HG02870 (cell line): ENCODE measurements at regions not wholly inside any gene's neighbourhood (a gene's known extent, or its start where the extent isn't known, plus 50 kb on each side); places are given as distances from the start of the nearest gene placed in this dataset.
"Not testable (repeated sequence)": the region's sequence is repeated elsewhere in the genome, so short reads cannot be mapped to it uniquely, and the experiment has no call there.

Source experiments
- ATAC-seq: cut with Tn5 transposase; IDR thresholded peaks from one replicate; pipeline ENCODE4 v1.9.1; 2021; ENCODE audit warnings: mild to moderate bottlenecking, moderate library complexity; ENCODE audit not compliant: unreplicated experiment

- ATAC-seq = no peak
These were observed 112.1 kb upstream of the SIX2 start for GRCh38 chr2:45121236-45121927.

GRCh38 chr2:45120546-45120945 is 111.3 kb upstream of the SIX2 start:
- no peak for ATAC-seq

DNA sequence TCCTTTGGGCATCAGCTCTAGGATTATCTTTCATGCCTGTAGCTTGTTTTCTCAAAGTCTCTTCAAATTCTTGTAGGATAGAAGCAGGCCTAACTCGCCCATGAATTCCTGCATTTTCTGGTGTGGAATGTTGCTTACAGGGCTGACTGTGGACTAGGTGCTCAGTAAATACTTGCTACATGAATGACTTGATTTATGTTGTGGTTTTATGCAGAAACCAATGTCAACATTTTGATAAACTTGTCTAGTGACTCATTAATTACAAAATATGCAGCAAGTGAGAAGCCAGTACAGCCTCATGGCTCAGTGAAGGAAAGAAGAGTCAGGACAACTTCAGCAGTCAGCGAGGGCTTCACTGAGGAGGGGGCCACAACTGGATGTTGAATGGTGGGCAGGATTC is 110.6 kb upstream of the SIX2 start:
- no peak for ATAC-seq

DNA sequence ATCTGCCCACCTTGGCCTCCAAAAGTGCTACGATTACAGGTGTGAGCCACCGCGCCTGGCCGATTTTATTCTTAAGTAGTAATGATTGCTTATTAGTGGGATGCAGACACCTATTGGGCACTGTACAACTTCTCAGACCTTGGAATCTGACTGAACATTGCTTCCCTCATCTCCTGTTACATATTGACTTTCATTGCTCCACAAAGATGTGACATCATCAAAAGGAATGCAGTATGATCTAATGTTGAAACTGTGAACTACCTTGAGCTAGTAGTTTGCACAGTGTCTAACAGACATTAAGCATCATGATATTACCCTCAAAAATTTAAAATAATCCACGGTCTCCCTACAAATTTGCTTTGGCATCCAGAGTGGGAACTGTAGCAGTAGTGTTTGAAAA is 109.8 kb upstream of the SIX2 start:
- no peak for ATAC-seq

GRCh38 chr2:45117383-45117782 is 108.1 kb upstream of the SIX2 start:
- no peak for ATAC-seq

DNA sequence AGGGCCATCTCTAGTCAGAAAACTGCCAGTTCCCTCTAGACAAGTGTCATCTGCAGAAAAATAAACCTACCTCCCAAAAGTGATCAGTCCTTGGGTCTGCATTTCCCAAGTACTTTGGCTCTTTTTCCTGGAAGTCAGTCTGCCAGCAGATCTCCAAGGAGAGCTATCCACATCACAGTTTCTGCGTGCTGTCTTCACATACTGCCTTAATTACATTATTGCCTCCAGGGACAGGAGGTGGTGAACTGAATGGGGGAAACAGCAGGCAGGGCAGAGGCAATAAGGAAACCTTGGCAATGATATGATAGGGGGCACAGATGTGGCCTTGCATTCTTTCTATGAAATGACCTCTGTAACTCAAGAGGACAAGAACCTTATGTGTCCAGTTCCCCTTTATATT is 105.9 kb upstream of the SIX2 start:
- no peak for ATAC-seq

GRCh38 chr2:45114221-45114955 is 105.1 kb upstream of the SIX2 start:
- no peak for ATAC-seq

DNA sequence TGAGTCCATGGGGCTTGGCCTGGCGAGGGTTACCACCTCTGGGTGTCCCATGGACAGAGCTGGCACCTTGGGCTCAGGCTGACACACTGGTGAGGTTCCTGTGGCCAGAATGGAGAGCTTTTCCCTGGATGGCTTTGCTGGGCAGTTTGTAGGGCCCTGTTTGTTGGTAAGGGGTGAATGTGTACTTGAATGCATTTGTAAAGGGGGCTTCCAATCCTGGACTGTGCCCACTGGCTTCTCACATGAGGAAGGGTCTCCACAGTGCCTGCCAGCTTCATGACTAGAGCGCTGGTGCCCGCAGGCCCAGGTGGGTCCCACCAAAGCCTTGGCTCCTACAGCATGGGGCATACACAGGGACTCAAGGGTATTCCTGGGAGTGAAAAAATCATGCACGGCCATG is 103.5 kb upstream of the SIX2 start:
- ATAC-seq = no peak

DNA sequence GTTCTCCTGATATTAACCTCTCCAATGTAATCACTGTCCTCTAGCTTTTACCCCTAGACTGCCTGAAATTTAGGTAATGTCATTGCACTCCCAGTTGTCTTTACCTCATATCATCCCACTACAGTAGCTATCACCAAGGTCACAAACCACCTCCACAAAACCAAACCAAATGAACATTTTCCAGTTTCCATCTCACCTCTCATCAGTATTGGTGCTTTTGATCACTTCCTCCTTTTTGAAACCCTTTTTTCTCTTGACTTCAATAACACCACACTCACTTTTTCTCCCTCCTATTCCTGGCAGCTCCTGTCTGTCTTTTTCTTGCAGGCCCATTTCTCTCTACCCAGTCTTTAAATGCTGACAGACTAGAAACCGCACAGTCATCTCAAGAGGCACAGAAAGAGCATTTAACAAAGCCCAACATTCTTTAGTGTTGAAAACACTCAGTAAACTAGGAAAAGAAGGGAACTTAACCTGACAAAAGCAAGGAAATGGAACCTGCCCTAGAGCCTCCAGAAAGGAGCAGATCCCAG is 95.9 kb upstream of the SIX2 start:
- ATAC-seq = no peak

DNA sequence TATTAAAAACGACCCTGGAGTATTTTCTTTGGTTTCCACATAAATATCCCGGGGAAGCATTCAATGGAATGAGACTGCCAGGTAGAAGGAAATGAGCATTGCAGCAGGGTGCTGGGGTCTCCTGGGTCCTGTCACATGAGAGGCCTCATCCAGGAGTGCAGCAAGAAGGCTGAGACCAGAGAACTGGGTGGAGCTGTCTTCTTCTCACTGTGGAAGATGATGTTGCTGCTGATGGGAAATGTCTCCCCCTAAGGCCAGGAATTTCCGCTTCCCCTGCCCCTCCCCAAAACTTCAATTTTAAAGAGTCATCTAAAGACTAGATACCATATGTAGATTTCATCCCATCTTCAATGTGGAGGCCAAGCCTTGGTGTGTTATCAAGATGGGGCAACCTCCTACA is 95.2 kb upstream of the SIX2 start:
- ATAC-seq = no peak

DNA sequence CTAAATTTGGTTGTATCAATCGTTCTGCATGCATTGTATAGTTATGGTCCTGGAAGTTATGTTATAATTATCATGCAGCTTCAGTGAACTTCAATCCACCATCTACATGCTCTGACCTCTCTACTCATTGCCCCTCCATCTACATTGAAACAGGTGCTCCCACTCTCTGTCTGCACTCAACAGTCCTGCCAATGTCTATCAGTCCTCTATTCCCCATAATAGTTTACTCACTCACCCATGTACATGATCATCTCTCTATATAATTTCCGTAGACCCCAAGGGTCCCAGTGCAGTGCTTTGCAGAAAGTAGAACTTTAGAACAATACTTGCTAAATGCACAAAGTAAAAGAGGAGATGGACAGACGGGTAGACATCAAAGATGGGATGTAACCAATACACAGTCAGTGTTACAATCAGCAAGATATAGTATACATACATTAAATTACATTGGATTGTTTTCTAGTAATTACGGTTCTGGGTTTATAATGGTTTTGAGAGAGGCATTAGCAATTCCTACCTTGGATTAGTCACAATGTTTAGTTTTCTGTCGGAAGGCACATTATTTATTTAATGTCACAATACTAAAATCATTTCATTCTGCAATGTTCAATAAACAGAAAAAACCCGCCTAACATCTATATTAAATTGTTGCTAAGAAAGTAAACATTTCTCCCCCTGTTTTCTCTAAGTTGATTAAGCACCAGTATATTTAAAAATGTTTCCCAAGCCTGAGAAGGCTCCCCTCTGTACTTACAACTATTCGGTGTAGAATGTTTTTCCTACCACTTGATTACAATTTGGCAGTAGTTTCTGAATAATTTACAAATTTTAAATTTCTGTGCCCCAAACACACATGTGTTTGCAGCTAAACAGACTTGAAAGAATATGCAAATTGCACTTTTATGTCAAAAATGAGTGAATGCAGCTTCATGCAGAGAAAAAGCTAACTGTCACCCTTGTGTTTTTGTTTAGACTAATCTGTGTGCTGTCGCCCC is 94.4 kb upstream of the SIX2 start:
- no peak for ATAC-seq

DNA sequence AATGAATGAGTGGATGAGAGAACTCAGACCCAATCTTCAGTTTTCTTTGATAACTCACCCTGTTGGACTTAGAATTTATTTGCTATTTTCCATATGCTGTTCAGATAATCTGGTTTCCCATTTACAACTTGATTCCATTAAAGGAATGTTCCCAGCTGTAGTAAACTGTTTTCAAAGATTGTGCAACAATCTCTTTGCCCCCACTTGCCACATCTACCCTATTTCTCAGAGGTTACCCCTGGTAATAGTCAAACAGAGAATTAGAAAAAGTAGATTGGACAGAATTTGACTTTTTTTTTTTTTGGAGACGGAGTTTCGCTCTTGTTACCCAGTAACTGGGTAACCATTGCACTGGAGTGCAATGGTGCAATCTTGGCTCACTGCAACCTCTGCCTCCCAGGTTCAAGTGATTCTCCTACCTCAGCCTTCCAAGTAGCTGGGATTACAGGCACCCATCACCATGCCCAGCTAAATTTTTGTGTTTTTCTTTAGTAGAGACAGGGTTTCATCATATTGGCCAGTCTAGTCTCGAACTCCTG is 93.4 kb upstream of the SIX2 start:
- ATAC-seq = no peak

DNA sequence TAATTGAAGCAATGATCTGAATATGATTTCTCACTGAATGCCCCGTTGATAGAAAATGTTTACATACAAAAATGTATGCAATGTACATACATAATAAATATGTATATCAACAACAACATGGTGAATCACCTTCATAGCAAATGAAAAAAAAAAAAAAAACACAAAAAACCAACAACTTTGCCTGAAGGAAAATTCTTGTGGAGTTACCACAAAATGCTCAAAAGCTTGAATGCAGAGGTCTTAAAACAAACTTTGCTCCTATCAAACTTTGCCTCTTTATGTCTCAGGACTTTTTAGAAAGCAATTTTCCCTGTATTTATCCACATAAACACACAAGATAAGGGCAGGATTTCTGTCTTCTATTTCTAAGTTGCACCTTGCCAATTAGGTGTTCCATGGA is 92.9 kb upstream of the SIX2 start:
- ATAC-seq = no peak

DNA sequence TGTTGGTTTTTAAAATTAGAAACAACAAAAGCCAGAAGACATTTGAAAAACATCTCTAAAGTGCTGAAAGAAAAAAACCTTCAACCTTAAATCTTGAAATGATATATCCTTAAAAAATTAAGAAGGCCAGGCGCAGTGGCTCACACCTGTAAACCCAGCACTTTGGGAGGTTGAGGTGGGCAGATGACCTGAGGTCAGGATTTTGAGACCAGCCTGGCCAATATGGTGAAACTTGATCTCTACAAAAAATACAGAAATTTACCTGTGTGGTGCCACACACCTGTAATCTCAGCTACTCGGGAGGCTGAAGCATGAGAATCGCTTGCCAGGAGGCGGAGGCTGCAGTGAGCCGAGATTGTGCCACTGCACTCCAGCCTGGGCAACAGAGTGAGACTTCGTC is 87.7 kb upstream of the SIX2 start:
- no peak for ATAC-seq

GRCh38 chr2:45096038-45096437 is 86.8 kb upstream of the SIX2 start:
- not testable (repeated sequence) for ATAC-seq

DNA sequence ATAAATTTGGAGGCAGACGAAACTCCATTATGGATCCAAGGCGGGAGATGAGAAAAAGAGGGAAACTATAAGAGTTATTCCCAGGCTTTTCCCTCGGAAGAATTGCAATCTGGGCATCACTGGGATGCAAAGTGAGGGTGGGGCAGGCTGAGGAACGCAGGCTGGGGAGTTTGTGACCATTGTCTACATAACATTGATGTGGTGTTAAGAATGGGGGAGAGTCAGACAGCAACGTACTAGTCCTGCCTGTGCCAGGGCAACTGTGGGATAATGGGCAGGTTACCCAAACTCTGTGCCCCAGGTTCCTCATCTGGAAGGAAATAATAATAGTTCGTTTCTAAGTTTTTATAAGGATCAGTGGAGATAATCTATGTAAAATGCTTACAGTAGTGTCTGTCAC is 84.4 kb upstream of the SIX2 start:
- ATAC-seq = no peak

DNA sequence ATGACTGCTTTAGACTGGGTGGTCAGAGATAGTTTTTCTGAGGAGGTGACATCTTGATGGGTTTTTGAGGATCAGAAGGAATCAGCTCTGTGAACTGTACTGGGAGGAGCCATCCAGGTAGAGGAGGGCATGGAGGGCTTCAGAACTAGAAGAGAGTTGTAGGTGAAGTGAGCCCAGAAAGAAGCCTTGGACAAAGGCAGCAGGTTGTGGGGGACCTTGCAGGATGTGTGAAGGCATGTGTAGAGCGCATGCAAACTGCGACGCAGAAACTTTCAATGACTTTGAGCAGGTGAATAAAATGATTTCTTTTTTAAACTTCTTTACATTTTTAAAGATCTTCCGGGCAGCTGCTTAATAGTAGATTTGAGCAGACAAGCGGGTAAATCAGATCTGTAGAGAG is 83.9 kb upstream of the SIX2 start:
- ATAC-seq = no peak

- no peak for ATAC-seq
These were observed 80.5 kb upstream of the SIX2 start for GRCh38 chr2:45089554-45090261.

DNA sequence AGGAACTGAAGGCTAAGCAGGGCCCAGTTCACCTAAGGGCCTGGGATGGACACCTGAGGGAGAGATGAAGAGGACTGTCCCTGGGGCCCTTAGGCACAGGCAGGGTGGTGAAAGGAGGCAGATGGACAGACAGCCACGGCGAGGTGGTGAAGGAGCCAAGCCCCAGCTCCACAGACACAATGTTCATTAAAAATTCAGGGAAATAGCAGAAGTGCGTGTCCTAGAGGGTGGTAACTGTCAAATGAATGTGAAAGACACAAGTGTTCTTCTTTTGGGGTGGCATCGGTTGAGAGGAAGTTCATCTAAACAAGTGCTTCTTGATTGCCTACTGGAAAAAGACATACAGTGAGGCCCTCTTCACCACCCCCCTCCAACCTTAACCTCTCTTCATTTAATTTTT is 76.2 kb upstream of the SIX2 start:
- ATAC-seq = no peak

DNA sequence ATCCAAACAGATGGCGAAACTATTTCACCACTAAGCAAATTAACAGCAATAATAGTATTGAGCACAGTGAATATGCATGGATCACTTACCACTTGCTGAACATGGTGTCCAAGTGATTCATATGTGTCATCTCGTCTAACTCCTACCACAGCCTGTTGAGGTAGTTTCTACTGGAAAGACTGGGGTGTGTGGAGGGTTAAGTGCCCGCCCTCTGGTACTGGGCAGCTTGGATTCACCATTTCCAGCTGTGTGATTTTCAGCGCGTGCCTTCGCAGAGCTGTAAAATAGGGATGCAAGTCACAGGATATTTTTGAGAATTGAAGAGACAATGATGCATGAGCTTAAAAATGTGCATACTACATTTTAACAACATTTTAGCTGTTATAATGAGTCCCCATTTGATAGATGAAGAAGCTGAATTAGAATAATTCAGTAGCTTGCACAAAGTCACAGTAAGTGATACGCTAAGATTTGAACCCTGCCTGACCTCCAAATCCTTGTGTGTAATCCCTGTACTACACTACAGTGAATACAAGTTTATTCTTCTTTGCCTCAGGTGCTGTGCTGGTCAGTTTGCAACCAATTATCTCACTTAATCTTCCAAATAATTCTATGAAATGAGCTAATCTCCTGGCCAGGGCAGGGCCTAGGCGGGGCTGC is 75.2 kb upstream of the SIX2 start:
- no peak for ATAC-seq
